HG03342 (cell line): ENCODE measurements at regions not wholly inside any gene's neighbourhood (a gene's known extent, or its start where the extent isn't known, plus 50 kb on each side); places are given as distances from the start of the nearest gene placed in this dataset.

Experiments used
- ATAC-seq: cut with Tn5 transposase; IDR thresholded peaks from one replicate; pipeline ENCODE4 v1.9.1; 2021; ENCODE audit warnings: mild to moderate bottlenecking, moderate library complexity; ENCODE audit not compliant: unreplicated experiment

DNA sequence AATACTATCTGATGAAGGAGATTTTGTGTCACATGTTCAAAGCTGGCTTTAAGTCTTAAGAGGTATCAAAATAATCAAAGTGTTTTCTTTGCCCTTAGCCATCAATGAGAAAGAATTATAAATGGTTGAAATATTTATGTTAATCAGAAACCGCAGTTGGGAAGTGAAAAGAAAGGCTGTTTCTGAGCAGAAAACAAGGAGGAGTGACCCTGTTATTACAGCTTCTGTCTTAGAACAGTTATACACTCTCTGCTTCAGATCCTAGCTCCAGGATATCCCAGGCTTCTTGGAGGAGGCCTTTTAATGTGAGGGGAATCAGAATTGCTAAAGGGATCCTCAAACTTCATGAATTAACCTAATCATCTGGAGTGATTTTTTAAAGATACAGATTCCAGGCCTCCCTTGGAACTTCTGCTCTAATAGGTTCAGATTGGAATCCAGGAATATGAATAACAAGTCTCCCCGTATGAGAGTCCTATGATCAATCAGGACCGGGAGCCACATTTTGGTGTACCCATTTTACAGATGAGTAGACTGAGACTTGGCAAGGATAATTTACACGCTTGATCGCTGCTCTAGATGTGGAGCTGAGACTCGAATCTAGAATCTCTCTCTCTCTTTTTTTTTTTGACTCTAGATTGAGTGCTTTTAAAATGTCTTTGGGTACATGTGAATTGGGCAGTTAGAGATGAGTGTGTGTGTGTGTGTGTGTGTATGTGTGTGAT, 50.8 kb upstream of the JAG1 start:
- ATAC-seq, result no peak

DNA sequence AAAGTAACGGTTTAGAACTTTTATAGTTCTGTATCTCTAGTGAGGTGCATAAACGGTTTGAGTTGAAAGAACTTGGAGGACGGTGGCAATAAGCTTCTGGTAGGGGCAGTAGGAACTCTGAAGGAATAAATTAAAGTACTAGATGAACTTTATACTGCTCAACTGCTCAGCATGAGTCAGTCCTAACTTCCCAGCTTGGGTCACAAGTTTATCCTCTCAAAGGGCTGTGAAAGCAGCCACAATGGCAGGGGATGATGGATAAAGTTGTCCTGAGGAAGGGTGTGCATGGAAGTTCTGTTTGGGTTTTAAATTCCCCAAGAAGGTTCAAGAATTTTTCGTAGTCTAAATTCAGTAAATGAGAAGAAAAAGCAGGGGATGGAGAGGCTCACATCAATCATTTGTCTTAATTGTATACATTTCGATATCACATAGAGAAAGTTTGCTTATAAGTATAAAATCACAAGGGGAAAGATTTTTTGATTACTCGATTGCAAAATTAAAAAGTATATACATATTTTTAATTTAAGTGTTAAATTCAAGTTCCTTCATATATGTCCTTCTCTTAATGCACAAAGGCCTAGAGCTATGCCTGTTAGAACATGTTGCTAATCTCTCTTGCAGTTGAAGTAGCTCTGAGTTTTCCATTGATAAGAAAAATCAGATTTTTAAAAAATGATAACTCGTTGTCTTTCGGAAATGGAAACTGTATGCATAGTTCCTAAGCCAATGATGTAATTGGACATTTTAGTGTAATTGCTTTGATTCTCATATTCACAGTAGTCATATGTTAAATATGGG, 55.3 kb upstream of the JAG1 start:
- no peak for ATAC-seq

DNA sequence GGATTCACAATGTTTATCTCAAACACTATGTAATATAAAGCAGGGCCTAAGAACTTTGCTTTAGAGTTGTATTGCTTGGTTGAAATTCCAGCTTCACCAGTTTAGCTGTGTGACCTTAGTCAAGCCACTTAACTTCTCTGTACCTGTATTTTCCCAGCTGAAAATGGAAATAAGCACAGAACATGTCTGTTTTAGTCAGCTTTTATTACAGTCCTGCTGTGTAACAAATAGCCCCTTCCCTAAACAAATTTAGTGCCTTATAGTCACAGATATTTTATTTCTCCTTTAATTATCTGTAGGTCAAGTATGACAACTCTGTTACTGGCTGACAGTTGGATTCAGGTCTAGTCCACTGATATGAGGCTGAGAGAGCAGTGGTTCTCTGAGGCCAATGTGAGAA, 56.0 kb upstream of the JAG1 start:
- no peak for ATAC-seq

DNA sequence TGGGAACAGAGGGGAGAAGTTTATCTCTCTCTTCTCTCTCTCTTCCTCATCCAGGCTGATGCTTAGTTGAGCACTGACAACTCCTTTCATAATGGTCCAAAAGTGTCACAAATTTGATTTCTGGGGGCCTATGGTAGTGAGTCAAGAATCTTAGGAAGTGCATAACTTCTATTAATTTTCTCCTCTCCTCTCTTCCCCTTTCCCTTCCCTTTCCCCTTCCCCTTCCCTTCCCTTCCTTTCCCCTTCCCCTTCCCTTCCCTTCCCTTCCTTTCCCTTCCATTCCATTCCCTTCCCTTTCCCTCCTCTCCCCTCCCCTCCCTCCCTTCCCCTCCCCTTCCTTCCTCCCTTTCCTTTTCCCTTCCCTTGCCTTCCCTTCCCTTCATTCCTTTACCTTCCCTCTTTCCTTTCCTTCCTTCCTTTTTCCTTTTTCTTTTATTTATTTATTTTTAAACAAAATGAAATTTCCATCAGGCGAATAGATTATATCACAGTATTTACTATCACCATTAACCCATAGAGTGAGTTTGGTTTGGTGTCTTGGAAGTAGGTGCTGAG, 56.9 kb upstream of the JAG1 start:
- no peak for ATAC-seq

DNA sequence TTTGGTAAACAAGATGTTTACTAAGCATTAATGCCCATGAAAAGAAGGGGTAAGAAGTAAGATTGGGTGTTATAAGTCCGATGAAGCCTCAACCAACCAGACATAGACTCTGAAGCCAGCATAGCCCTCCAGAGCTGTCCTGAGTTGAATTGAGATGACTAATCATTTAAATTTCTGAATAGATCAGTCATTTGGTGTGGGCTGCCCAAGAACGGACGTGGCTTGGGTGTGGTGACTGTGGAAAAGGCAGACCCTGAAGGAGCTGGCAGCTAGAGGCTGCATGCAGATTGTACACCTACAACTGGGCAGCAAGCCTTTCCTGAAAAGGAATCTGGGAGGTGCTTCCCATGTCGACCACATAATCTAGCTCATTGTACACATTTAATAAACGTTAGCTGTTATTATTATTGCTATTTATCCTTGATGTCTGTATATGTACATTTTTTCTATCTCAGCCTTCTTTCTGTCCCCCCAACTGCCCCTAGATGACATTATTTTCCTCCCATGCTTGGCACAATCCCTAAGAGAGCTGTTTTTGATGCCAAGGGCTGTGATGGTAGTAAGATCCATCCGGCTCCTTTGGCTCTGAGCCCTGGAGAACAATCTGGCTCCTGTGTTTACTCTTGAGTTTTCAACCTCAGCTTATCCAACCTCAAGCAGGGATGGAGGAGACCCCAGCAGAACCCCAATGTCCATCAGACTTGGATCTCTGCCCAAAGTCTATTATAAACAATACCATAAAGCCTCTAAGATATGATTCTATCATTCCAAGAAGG, 57.6 kb upstream of the JAG1 start:
- no peak for ATAC-seq

DNA sequence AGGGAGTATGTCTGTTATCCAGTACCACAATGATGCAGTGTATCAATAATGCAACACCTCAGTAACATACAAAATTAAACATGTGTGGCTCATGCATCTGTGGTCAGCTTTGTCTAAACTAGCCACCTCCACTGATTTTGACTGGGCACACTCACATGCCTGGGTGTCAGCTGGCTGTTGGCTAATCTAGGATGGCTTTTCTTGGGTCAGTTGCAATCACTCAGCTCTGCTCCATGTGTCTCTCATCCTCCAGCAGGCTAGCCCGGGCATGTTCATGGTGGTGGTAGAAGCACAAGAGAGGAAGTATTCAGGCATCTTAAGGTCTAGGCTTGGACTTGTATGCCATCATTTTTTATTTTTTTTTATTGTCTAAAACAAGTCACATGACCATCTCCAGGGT, 59.3 kb upstream of the JAG1 start:
- ATAC-seq, result no peak

DNA sequence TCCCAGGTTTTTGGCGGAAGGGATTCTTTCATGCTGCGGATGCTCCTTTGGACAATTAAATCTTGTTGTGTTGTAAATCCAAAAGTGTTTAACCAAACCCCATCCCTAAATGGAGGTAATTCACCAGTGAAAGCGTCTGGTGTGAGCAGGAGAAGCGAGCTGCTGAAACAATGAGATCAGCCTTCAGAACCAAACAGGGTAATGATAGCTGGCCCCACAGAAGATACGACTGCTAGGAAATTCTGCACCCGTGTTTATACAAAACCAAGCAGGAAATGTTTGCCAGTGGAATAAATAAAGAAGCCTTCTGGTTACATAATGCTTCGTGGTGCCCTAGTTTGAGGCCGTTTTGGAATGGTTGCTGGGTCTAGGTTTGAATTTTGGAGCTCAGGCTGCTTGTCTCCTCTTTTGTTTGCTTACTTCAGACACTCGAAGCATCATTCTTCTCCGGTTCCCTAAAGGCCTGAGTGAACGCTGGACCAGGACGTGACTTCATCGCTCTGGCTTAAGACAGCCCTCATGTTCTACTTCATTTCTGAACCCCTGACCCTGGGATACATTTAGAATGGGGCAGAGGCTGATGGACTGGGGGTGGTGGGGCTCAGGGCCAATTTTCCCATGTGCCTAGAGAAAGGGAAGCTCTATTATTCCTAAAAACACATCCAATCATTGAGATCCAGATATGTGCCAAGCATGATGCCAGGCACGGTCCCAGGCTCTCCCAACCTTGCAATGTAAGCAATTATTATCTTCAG, 61.6 kb upstream of the JAG1 start:
- no peak for ATAC-seq

DNA sequence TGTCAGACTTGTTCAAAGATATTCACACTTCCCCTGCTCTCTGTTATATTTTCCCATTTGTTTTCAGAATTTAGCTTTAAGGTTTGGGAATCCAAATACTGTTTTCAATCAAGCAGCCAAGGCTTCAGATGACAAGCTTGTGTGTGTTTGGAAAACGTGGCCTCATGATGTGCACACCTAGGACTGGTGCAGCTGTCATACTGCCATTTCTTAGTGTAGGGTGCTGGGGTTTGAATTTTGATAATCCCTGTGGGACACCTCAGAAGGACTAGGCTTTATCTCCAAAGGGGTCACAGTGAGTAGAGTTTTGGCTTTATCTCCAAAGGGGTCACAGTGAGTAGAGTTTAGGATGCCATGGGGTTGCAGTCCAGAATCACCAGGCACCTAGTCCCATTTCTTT, 65.3 kb upstream of the JAG1 start:
- ATAC-seq, result no peak

DNA sequence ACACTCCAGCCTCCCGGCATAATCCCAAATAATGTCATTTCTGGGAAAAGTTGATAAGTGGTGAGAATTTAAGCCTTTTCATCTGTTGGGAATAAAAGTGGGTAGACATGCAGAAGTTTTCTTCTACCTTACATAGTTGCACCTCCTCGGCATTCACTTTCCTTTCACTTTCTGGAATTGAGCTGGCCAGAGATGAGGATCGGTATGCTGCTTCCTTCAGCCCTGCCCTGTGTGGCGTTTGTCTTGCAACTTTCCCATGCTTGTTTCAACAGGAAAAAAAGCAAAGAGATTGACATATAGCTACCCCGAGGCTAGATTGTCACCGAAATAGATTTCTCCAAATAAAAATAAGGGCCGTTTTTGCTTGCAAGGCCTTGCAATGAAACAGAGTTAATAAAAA, 65.8 kb upstream of the JAG1 start:
- no peak for ATAC-seq

DNA sequence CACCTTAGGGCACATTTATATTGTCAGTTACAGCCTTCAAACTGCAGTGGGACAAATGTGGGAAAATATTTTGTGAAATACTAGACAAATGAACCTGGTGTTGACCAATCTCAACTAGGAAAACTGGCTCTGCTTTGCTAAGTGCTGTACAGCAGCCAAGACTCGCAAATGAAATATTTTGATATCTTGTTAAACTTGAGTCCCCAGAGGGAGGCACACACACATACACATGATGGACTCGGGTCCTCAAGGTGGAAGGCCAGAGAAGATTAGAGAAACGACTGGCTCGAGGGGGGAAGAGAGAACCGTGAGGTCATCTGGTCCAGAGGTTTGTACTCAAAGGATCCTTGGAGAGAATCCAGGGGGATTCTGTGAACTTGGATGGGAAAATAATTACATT, 67.3 kb upstream of the JAG1 start:
- ATAC-seq, result no peak

DNA sequence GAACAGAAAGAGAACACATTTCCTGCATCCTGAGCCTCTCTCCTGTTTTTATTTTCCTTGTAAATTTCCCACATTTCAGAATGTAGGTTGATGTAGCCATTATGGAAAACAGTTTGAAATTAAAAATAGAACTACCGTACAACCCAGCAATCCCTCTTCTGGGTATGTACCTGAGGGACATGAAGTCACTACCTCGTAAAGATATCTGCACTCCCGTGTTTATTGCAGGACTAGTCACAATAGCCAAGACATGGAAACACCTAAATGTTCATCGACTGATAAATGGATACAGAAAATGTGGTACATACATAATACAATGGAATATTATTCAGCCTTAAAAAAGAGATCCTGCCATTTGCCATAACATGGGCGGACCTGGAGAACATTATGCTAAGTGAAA, 72.0 kb upstream of the JAG1 start:
- ATAC-seq, result no peak

DNA sequence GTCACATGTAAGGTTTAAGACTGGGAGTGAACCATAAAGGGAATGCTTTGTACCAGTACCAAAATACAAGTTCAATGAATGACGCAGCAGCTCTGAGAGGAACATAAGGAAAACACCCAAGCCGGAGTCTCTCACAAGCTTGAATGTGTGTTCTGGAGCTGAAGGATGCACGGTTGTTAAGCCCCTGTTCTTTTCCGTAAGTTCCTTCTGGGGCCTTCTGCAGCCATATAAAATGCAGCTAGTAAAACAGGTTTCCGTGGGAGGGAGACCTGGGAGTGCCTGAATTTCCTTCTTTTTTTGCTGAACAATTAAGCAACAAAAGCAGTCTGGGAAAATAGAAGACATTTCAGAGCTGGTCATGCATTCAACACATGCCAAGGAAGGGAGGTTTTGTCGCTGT, 73.2 kb upstream of the JAG1 start:
- no peak for ATAC-seq

DNA sequence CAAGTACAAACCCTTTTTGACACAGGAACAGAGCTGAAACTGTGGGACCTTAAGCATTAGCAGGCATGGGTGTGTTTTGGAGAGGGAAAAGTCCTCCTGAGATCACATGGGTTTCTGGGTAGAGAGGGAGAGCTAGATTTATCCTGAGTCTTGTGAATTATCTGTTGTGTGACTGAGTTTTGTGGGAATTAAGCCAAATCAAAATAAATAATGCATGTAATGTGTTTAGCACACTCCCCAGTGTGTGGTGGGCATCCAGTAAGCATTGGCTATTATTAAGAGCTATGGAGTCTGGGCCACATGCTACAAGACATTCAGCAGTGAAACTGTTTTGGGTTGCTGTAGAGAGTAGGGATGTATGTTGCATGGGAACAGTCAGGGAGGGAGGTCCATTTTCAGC, 75.3 kb upstream of the JAG1 start:
- no peak for ATAC-seq

DNA sequence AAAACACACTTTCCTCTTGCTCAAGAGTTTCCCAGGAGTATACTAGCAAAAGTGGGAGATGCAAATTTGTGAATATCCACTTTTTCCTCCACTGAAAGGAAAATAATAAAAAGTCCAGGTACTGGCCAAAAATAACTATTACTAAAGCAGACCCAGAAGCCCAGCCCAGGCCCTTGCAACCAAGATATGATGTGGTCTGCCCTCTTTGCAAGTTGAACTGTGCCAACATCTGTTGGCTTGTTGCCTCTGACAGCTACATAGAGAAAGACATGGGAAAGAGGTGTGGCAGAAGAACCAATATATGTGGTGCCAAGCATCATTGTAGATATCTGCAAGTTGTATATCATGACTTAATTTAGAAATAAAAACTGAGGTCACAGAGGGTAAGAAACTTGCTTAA, 78.4 kb upstream of the JAG1 start:
- ATAC-seq, result no peak

DNA sequence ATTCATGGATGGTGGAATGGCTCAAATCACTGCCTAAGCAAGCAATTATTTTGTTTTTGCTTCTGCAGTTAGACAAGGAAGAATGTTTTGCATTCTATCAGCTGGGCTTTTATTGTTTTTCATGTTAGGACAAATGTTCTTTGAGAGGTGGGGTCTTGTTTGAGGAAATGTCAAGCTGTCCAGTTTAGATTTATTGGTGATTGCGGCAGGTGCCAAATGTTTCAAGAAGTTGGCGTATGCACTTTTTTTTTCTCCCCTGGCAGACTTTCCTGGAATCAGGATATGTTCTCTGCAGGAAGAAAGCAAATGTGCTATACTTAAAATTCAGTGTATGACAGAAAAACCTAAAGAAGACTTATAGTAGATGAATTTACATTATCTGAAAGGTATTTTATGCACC, 81.0 kb upstream of the JAG1 start:
- no peak for ATAC-seq

DNA sequence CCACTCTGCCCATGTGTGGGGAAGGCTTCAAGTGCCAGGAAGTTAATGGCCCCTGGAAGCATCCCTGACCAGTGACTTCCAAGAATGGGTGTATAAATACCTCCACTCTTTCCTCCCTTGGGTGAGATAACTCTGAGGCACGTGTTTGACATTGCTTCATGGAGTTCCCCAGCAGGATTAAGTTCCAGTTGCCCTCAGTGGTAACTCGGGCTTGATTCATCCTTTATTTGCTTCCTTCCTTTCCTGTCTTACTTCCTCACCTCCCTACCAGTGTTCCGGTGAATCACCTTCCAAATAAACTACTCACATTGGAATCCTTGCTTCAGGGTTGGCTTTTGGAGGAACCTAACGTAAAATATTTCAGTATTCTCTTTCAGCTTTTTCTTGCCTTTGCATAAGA, 84.6 kb upstream of the JAG1 start:
- ATAC-seq, result no peak

DNA sequence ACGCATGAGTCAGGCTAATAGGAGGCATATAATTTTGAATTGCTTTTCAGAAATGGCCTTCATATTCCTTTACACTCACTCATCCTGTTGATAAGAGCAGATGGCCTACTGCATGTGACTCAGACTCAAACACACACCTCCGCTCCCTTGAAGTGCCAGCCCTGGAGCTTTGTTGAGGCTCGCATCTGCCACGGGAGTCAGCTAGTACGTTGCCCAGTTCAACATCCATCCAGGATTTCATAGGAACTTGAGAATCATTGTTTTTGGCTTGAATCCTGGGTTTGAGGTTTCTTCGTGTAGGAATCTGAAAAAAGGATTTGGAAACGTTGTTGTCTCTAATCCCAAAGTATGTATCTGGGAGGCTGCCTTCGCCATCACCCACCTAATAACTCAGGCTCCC, 87.4 kb upstream of the JAG1 start:
- ATAC-seq, result no peak

DNA sequence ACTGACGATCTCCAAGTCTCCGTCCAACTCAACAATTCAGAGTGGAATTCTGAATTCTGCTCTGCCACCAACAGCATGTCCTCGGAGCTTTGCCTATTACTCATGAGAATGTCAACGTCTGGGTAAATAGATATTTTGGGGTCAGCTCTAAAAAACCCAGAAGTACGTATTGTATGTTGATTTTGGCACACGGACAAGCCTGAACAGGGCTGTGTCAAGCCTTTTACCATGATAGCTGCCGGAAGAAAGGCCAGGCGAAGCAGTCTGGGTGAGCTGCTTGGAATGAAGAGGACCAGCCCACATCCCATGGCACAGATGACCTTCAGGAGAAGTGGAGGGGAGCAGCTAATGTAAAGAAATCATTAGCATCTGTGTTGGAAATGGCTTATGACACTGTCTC, 88.0 kb upstream of the JAG1 start:
- no peak for ATAC-seq

DNA sequence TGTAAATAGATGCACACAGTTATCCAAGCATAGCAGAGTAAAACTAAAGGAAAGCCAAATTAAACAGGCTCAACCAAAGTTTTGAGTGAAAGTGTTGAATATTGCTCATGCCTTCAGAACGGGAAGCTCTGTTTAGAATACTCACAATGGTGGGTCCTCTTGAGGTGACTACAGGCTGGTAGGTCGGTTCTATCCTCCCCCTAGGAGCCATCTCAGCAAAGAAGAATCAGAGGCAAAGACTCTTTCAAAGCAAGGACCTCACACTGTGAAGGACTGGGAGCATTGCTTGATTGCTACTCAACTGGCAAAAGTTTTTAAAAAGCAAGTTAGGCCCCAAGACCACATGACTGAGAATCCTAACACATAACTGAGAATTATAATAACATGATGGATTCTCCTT, 88.4 kb upstream of the JAG1 start:
- ATAC-seq, result no peak

DNA sequence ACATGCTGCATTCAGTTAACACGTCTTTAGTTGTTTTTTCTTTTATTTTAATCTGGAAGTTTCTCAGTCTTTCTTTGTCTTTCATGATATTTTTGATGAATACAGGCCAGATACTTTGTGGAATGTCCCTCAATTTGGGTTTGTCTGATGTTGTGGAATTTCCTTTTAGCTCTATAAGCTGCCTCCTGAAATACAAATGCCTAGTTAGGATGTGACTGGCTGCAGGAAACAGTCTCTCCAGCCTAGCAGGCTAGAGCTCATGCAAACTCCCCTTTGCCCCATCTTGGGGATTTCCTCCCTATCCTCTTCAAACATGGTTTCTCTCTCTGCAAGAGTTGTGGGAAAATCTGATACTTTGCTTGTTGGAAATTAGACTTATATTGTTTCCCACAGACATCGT, 89.3 kb upstream of the JAG1 start:
- no peak for ATAC-seq

DNA sequence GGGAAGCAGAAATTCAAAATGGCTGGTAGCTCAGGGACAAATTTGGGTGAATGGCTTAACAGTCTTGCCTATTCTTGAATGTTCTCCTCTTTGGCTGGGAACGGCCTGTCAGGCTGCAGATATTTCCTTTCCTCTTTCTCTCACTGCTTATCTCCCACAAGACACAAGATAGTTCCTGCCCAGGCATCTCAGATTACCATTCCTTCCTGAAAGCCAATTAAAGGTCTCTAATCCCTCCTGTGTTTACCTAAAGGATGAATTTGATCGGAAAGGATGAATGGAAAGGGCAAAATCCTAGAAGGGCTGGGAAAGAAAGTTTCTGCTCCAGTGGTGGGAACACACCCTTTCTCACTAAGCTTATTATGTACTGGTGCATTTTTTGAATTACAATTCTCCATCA, 95.9 kb upstream of the JAG1 start:
- no peak for ATAC-seq
